Ovary (tissue), 7 donors: ENCODE measurements at regions not wholly inside any gene's neighbourhood (a gene's known extent, or its start where the extent isn't known, plus 50 kb on each side); places are given as distances from the start of the nearest gene placed in this dataset.

Source experiments
- DNase-seq, 5 donors: peaks; one replicate each; pipeline ENCODE4 v3.0.0-alpha.2; 2019 to 2020
- H3K27ac ChIP-seq, 2 donors: fragments of 200-600 bp; one replicate each; pipeline versions ENCODE4 v1.5.1 to v1.8.0; 2019 to 2022
- H3K27me3 ChIP-seq: fragments of 200-600 bp; one replicate; pipeline ENCODE4 v1.8.0; 2022
- H3K36me3 ChIP-seq: fragments of 200-600 bp; sonication (generic); one replicate; pipeline ENCODE4 v1.5.1; 2019
- H3K4me1 ChIP-seq: one replicate; pipeline ENCODE4 v1.8.1; 2013; ENCODE audit warnings: mild to moderate bottlenecking, moderate library complexity; ENCODE audit not compliant: insufficient read depth
- H3K4me3 ChIP-seq: fragments of 200-600 bp; sonication (generic); one replicate; pipeline ENCODE4 v1.5.1; 2017
- H3K9me3 ChIP-seq, 2 donors: fragments of 200-600 bp in 1 of 2; sonication (generic) in 1 of 2; one replicate each; pipeline versions ENCODE4 v1.5.1 to v1.8.1; 2013 to 2019; ENCODE audit warnings: mild to moderate bottlenecking in 1 of 2, moderate library complexity in 1 of 2
- EP300 ChIP-seq: sonication (generic); formaldehyde crosslinking; IDR thresholded peaks from one replicate; pipeline ENCODE4 v1.6.1; 2017; ENCODE audit warnings: antibody characterized with exemption
- POLR2A ChIP-seq: fragments of 450-650 bp; IDR thresholded peaks from one replicate; pipeline ENCODE4 v1.6.1; 2017; ENCODE audit warnings: antibody characterized with exemption, mild to moderate bottlenecking, moderate library complexity
- WGBS, 3 donors: extraction: QIAGEN DNeasy Blood & Tissue Kit in 1 of 3; methylation state at CpG; one replicate each; pipeline versions ENCODE4 v1.1.5 to v1.1.7; 2013 to 2017; 5-methylcytosine and 5-hydroxymethylcytosine counted together
- intact Hi-C, 4 donors: fragments of 100-400 bp; cut with DNase I; formaldehyde crosslinking; loops; one replicate each; pipeline versions ENCODE4 v1.11.0 to v1.15.1; 2022 to 2023
- TF ChIP-seq, protein P1 (sequence below), 3 donors: fragments of 450-650 bp in 2 of 3; fragments of 200-600 bp in 1 of 3; IDR thresholded peaks; one replicate each; pipeline versions ENCODE4 v1.5.1 to v1.8.0; 2016 to 2022; ENCODE audit warnings: antibody characterized with exemption in 3 of 3, mild to moderate bottlenecking in 1 of 3
- donor health status: DM: no; HTN: no; CAD: no; lungs with moderate emphysema.
- donor health status: DM: no; HTN: no; CAD: no.
- donor health status: Bipolar disorder and iron deficiency.
- donor health status: DM: no; HTN: no; CAD: no.
- donor health status: DM: yes; HTN: yes; CAD: no.

DNA sequence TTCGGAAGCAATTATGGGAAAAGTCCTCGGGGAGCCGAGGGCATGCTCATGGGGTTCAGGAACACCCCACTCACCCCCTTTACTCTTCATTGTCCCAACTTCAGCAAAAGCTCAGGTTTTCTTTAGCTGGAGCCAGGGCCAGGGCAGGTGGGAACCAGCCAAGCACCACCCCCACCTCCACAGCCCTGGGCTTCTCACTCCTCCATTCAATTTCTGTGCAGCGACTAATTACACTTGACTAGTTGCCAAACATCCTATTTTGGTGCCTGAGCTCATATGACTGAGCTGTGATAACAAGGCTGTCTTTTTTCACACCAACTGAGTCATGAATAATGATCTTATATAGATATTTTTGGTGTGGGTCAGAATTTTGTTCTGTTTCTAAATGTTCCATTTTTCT lies 257.2 kb upstream of the AJAP1 start:
- DNase-seq: no peak
- Histone ChIP-seq H3K9me3 (no peaks in the 10 kb centered on the region), H3K27me3 (no peaks in the 10 kb centered on the region), H3K4me3 (no peak overlapping the region), H3K36me3 (no peaks in the 10 kb centered on the region), H3K4me1 (no peaks in the 10 kb centered on the region), H3K27ac (no peak overlapping the region)
- TF ChIP-seq EP300 (no peak), POLR2A (no peak)
- TF ChIP-seq, protein P1, sequence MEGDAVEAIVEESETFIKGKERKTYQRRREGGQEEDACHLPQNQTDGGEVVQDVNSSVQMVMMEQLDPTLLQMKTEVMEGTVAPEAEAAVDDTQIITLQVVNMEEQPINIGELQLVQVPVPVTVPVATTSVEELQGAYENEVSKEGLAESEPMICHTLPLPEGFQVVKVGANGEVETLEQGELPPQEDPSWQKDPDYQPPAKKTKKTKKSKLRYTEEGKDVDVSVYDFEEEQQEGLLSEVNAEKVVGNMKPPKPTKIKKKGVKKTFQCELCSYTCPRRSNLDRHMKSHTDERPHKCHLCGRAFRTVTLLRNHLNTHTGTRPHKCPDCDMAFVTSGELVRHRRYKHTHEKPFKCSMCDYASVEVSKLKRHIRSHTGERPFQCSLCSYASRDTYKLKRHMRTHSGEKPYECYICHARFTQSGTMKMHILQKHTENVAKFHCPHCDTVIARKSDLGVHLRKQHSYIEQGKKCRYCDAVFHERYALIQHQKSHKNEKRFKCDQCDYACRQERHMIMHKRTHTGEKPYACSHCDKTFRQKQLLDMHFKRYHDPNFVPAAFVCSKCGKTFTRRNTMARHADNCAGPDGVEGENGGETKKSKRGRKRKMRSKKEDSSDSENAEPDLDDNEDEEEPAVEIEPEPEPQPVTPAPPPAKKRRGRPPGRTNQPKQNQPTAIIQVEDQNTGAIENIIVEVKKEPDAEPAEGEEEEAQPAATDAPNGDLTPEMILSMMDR (IDR thresholded peaks at IDR 0.05): no peak
- intact Hi-C loops: no loop called here
- 37 to 53% (median 50%) methylated on average over 4 of the region's 4 CpGs for WGBS, 3 donors

DNA sequence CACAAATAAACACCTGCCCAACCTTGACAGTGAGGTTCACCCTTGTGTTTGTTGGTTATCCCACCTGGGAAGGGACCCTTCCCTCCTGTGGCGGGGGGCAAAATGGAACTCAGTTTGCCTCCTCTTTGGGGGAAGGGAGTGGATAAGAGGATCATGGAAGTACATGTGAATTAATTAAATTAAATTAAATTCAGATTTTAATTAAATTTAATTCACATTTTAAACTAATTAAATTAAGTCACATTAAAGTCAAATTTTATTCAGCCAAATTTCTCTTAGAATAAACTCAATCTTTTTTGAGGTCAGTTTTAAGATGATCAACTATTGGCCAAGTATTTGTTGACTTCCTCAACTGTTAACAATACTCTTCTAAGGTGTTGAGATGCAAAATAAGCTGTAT lies 252.4 kb upstream of the AJAP1 start:
- no peaks in the 10 kb centered on the region for H3K9me3 ChIP-seq
- H3K4me1 ChIP-seq: no peaks in the 10 kb centered on the region
- intact Hi-C loops: no loop called here
- H3K27me3 ChIP-seq: no peaks in the 10 kb centered on the region
- H3K36me3 ChIP-seq: no peaks in the 10 kb centered on the region
- DNase-seq: no peak
- 88 to 92% (median 90%) methylated on average over 1 of the region's 1 CpG for WGBS, 3 donors
- TF ChIP-seq, protein P1 (IDR thresholded peaks at IDR 0.05): no peak
- TF ChIP-seq POLR2A (no peak), EP300 (no peak)
- no peak overlapping the region for H3K4me3 ChIP-seq
- H3K27ac ChIP-seq: no peak overlapping the region

DNA sequence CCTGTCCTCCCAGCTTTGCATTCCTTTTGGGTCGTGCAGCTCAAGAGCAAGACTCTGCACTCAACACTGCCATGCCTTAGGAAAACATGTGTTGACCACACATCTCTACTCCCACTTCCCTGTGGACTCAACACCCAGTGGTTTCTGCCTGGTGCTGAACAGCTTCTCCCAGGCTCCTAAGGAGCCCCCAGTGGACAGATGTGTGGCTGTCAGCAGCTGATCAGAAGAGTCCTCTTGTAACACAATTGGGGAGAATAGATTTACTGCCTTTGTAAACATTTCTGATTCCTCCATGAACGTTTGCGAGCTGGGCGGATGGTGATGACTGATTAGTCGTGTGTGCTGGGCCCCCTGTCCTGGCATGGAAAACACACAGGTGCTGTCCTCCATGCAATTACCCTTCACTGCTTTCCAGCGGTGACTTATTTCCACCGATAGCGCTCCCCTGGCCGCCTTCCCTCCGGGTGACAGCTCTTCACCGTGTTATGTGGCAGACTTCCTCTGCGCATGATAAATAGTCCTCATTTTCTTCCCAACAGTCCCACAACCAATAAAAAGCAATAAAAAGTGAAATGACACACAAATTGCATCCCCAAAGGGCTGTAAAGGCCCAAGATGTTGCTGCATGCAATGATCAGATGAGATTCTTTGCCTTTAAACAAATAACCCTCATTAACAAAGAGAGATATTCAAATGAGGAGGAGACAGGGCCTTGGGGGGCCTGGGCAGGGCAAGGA lies 249.4 kb upstream of the AJAP1 start:
- Histone ChIP-seq H3K9me3 (no peaks in the 10 kb centered on the region), H3K36me3 (no peaks in the 10 kb centered on the region), H3K27ac (no peak overlapping the region), H3K4me3 (no peak overlapping the region), H3K27me3 (no peaks in the 10 kb centered on the region), H3K4me1 (no peaks in the 10 kb centered on the region)
- DNase-seq: no peak
- TF ChIP-seq EP300 (no peak), POLR2A (no peak)
- TF ChIP-seq, protein P1 (IDR thresholded peaks at IDR 0.05): no peak
- intact Hi-C loops: no loop called here
- WGBS, 3 donors: 32 to 38% (median 34%) methylated on average over 12 of the region's 12 CpGs

DNA sequence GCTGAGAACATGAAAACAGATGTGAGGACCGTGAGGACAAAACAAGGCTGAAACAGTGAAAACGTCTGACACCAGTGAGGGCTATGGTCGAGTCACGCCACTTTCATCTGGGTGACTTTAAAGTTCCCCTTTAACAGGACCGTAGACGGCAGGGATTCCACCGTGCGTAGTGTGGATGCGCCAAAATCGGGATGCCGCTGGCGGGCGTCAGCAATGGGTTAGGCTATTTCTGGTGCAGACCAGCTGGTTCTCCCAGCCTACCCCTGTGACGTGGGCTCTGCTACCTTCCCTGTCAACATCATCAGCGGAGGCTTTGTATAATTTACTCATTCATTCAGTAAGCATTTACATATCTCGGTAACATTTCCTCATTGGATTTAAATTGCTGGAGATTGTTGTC lies 246.6 kb upstream of the AJAP1 start:
- Histone ChIP-seq H3K9me3 (no peaks in the 10 kb centered on the region), H3K4me3 (no peak overlapping the region), H3K36me3 (no peaks in the 10 kb centered on the region), H3K4me1 (no peaks in the 10 kb centered on the region), H3K27ac (no peak overlapping the region), H3K27me3 (no peaks in the 10 kb centered on the region)
- 85 to 86% (median 85%) methylated on average over 16 of the region's 16 CpGs for WGBS, 3 donors
- intact Hi-C loops: no loop called here
- no peak for TF ChIP-seq EP300
- no peak for TF ChIP-seq POLR2A
- TF ChIP-seq, protein P1 (IDR thresholded peaks at IDR 0.05): no peak
- no peak for DNase-seq
